GM12878 (cell line): ENCODE measurements at regions not wholly inside any gene's neighbourhood (a gene's known extent, or its start where the extent isn't known, plus 50 kb on each side); places are given as distances from the start of the nearest gene placed in this dataset.

Source experiments
- ATAC-seq: fragments of 200-7000 bp; cut with Tn5 transposase; 3 replicates; pipeline ENCODE4 v1.9.1; 2020; ENCODE audit warnings: mild to moderate bottlenecking, moderate library complexity
- BruUV-seq: library from RNA; stranded (reverse); fragments of 400-500 nt; replicated peaks from 2 replicates; lab custom pipeline; 2021; lab: Mats Ljungman, UMichigan
- CTCF ChIA-PET: fragments of 300-600 bp; sonication (Branson Sonifier 250); formaldehyde crosslinking; extraction: SDS; loops from one replicate; lab custom pipeline; 2021; ENCODE audit warnings: inconsistent platforms; lab: Yijun Ruan, JAX
- POLR2A ChIA-PET: fragments of 350-600 bp; formaldehyde crosslinking; extraction: SDS; loops from one replicate; lab custom pipeline; 2021; ENCODE audit warnings: inconsistent platforms; lab: Charles Lee
- RAD21 ChIA-PET: fragments of 300-600 bp; sonication (Branson Sonifier 250); formaldehyde crosslinking; loops from one replicate; lab custom pipeline; 2023; ENCODE audit warnings: antibody characterized with exemption; ENCODE audit not compliant: unreplicated experiment; lab: Charles Lee
- SMC1A ChIA-PET: fragments of 300-600 bp; sonication (Branson Sonifier 250); formaldehyde crosslinking; loops from one replicate; lab custom pipeline; 2023; ENCODE audit not compliant: unreplicated experiment, uncharacterized antibody; lab: Charles Lee
- DNase-seq: peaks from one replicate; pipeline ENCODE4 v3.0.0-alpha.2; 2011; ENCODE audit warnings: low read depth, low spot score
- FAIRE-seq: peaks from 3 replicates; lab custom pipeline; 2011; peaks lifted over from hg19 to GRCh38; lab: Jason Lieb, UNC
- H2AFZ ChIP-seq: 2 replicates; pipeline ENCODE4 v1.6.0; 2011; ENCODE audit warnings: low read depth, low read length, control low read depth; ENCODE audit not compliant: control insufficient read depth
- H3K27ac ChIP-seq: 2 replicates; pipeline ENCODE4 v1.5.1; 2011; ENCODE audit warnings: control low read depth; ENCODE audit not compliant: control insufficient read depth, insufficient read depth
- H3K27me3 ChIP-seq, 2 experiments: replicated peaks in 1 of 2; 2 replicates each; pipeline versions ENCODE4 v1.6.0 to v1.6.1; 2011; ENCODE audit warnings: low read length in 1 of 2; ENCODE audit not compliant: control insufficient read depth in 2 of 2, insufficient read depth in 2 of 2
- H3K36me3 ChIP-seq, 2 experiments: 2 replicates each; pipeline ENCODE4 v1.5.1; 2011; ENCODE audit warnings: low read length in 1 of 2; ENCODE audit not compliant: control insufficient read depth in 2 of 2, insufficient read depth in 2 of 2
- H3K4me1 ChIP-seq: 2 replicates; pipeline ENCODE4 v1.6.1; 2011; ENCODE audit warnings: mild to moderate bottlenecking, low read length, moderate library complexity, mixed read lengths; ENCODE audit not compliant: control insufficient read depth, insufficient read depth
- H3K4me2 ChIP-seq: 2 replicates; pipeline ENCODE4 v1.6.0; 2011; ENCODE audit warnings: control low read depth; ENCODE audit not compliant: control insufficient read depth, insufficient read depth
- H3K4me3 ChIP-seq: fragments of 200-600 bp; sonication (generic); 2 replicates; pipeline ENCODE4 v1.5.1; 2016
- H3K79me2 ChIP-seq: 2 replicates; pipeline ENCODE4 v1.6.0; 2011; ENCODE audit warnings: low read length; ENCODE audit not compliant: control insufficient read depth, insufficient read depth
- H3K9ac ChIP-seq: 2 replicates; pipeline ENCODE4 v1.8.0; 2011; ENCODE audit warnings: low read length, control low read depth, mixed read lengths; ENCODE audit not compliant: control insufficient read depth, insufficient read depth
- H3K9me3 ChIP-seq: replicated peaks from 3 replicates; pipeline ENCODE4 v1.5.1; 2011; ENCODE audit warnings: mild to moderate bottlenecking, low read length; ENCODE audit not compliant: control insufficient read depth, insufficient read depth
- H4K20me1 ChIP-seq: 2 replicates; pipeline ENCODE4 v1.6.0; 2011; ENCODE audit not compliant: control insufficient read depth, insufficient read depth
- ETV6 ChIP-seq, 2 experiments: fragments of 450-650 bp in 1 of 2; IDR thresholded peaks in 1 of 2; conservative IDR thresholded peaks in 1 of 2; 2 replicates each; pipeline ENCODE4 v1.6.1; 2014; ENCODE audit warnings: antibody characterized with exemption in 1 of 2, borderline replicate concordance in 1 of 2, low read depth in 1 of 2, mild to moderate bottlenecking in 1 of 2, moderate library complexity in 1 of 2
- FOXM1 ChIP-seq: IDR thresholded peaks from 2 replicates; pipeline ENCODE4 v1.6.1; 2012; ENCODE audit warnings: low read depth, mild to moderate bottlenecking, inconsistent platforms, low read length, moderate library complexity
- HDAC2 ChIP-seq: fragments of 200-600 bp; sonication (generic); IDR thresholded peaks from 2 replicates; pipeline ENCODE4 v1.6.1; 2017
- IKZF1 ChIP-seq: fragments of 450-650 bp; conservative IDR thresholded peaks from 2 replicates; pipeline ENCODE4 v1.6.1; 2017; ENCODE audit warnings: antibody characterized with exemption, mild to moderate bottlenecking
- KDM1A ChIP-seq: fragments of 200-600 bp; sonication (generic); IDR thresholded peaks from 2 replicates; pipeline ENCODE4 v1.6.1; 2016; ENCODE audit warnings: borderline replicate concordance
- MTA3 ChIP-seq: IDR thresholded peaks from 2 replicates; pipeline ENCODE4 v1.6.1; 2012; ENCODE audit warnings: low read length, inconsistent platforms, borderline replicate concordance
- MYB ChIP-seq: fragments of 150-350 bp; IDR thresholded peaks from 2 replicates; pipeline ENCODE4 v1.6.1; 2014; ENCODE audit warnings: mild to moderate bottlenecking, low read depth, low read length, borderline replicate concordance
- MYC ChIP-seq: IDR thresholded peaks from 2 replicates; pipeline ENCODE4 v1.6.1; 2011; ENCODE audit warnings: mild to moderate bottlenecking, low read length, moderate library complexity, inconsistent platforms; ENCODE audit not compliant: insufficient read depth, insufficient replicate concordance, insufficient read length, severe bottlenecking
- PAX8 ChIP-seq: fragments of 450-650 bp; IDR thresholded peaks from 2 replicates; pipeline ENCODE4 v1.6.1; 2017; ENCODE audit warnings: mild to moderate bottlenecking, moderate library complexity
- RB1 ChIP-seq: fragments of 450-650 bp; formaldehyde crosslinking; IDR thresholded peaks from 2 replicates; pipeline ENCODE4 v1.6.1; 2017; ENCODE audit warnings: mild to moderate bottlenecking, borderline replicate concordance
- SMAD5 ChIP-seq: IDR thresholded peaks from 2 replicates; pipeline ENCODE4 v1.6.1; 2016; ENCODE audit warnings: antibody characterized with exemption, low read depth
- SMARCA5 ChIP-seq: fragments of 450-650 bp; IDR thresholded peaks from 2 replicates; pipeline ENCODE4 v1.6.1; 2017; ENCODE audit warnings: mild to moderate bottlenecking
- SMC3 ChIP-seq: IDR thresholded peaks from 2 replicates; pipeline ENCODE4 v1.6.1; 2011; ENCODE audit warnings: low read length, improper control_type of control experiment, borderline replicate concordance
- ZNF24 ChIP-seq: fragments of 450-650 bp; IDR thresholded peaks from 2 replicates; pipeline ENCODE4 v1.6.1; 2017; ENCODE audit warnings: antibody characterized with exemption, mild to moderate bottlenecking
- ZZZ3 ChIP-seq: IDR thresholded peaks from 2 replicates; pipeline ENCODE4 v1.6.1; 2011; ENCODE audit warnings: low read depth; ENCODE audit not compliant: control insufficient read depth, insufficient read length
- WGBS: methylation state at CpG from one replicate; pipeline ENCODE4 v1.1.6; 2016; ENCODE audit warnings: low lambda C conversion rate; ENCODE audit not compliant: insufficient replicate concordance, insufficient coverage; ENCODE audit errors: missing lambda C conversion rate; 5-methylcytosine and 5-hydroxymethylcytosine counted together
- in situ Hi-C: fragments of 300-500 bp; cut with MboI; formaldehyde crosslinking; loops from 9 replicates; pipeline ENCODE4 v1.14.3; 2018; ENCODE audit warnings: mixed read lengths
- intact Hi-C: fragments of 100-400 bp; cut with micrococcal nuclease; formaldehyde crosslinking; loops from one replicate; pipeline ENCODE4 v1.14.2; 2022; ENCODE audit not compliant: unreplicated experiment
- TF ChIP-seq, protein P1 (sequence below): IDR thresholded peaks from 2 replicates; pipeline ENCODE4 v1.6.1; 2011; ENCODE audit warnings: low read depth, low read length, improper control_type of control experiment, borderline replicate concordance
- TF ChIP-seq, protein P2 (sequence below), 3 experiments: IDR thresholded peaks in 2 of 3; conservative IDR thresholded peaks in 1 of 3; 2 replicates each; pipeline ENCODE4 v1.5.1; 2011; ENCODE audit warnings: low read depth in 3 of 3, low read length in 3 of 3, mild to moderate bottlenecking in 3 of 3, control low read depth in 2 of 3, moderate library complexity in 2 of 3, inconsistent platforms in 1 of 3, mixed read lengths in 1 of 3; ENCODE audit not compliant: control insufficient read depth in 2 of 3, insufficient read depth in 1 of 3; ENCODE audit errors: extremely low read depth in 1 of 3

DNA sequence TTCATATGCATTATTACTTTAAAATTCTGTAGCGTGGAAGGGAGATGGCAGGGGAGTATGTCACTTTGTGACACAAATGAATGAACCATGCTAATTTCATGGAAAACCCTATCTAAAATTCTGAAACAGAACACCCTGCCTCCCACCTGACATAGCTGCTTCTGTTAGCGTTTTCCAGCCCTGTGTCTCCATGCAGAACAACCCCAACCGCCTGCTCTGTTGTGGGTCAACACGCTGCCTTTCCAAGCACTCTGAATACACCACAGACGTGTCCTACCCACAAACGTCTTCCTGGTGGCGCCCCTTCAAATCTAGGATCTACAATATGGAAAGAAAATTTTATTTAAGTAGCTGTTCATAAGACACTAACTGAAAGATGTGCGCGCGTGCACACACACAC is 238.6 kb downstream of the TRIML1 start:
- BruUV-seq = no TSS peak
- TF ChIP-seq SMARCA5 (no peak), SMAD5 (no peak), FOXM1 (no peak), MTA3 (no peak), KDM1A (no peak), IKZF1 (no peak), ZNF24 (no peak), HDAC2 (no peak), MYC (no peak), ETV6 (conservative IDR thresholded peaks at IDR 0.05 in 1 of 2, IDR thresholded peaks at IDR 0.05 in 1 of 2; ENCODE audit: borderline replicate concordance in 1 of 2, low read depth in 1 of 2) (no peak), SMC3 (no peak), MYB (no peak), RB1 (no peak), ZZZ3 (no peak), PAX8 (no peak)
- TF ChIP-seq, protein P1, sequence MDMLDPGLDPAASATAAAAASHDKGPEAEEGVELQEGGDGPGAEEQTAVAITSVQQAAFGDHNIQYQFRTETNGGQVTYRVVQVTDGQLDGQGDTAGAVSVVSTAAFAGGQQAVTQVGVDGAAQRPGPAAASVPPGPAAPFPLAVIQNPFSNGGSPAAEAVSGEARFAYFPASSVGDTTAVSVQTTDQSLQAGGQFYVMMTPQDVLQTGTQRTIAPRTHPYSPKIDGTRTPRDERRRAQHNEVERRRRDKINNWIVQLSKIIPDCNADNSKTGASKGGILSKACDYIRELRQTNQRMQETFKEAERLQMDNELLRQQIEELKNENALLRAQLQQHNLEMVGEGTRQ = no peak
- TF ChIP-seq, protein P2, sequence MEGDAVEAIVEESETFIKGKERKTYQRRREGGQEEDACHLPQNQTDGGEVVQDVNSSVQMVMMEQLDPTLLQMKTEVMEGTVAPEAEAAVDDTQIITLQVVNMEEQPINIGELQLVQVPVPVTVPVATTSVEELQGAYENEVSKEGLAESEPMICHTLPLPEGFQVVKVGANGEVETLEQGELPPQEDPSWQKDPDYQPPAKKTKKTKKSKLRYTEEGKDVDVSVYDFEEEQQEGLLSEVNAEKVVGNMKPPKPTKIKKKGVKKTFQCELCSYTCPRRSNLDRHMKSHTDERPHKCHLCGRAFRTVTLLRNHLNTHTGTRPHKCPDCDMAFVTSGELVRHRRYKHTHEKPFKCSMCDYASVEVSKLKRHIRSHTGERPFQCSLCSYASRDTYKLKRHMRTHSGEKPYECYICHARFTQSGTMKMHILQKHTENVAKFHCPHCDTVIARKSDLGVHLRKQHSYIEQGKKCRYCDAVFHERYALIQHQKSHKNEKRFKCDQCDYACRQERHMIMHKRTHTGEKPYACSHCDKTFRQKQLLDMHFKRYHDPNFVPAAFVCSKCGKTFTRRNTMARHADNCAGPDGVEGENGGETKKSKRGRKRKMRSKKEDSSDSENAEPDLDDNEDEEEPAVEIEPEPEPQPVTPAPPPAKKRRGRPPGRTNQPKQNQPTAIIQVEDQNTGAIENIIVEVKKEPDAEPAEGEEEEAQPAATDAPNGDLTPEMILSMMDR (IDR thresholded peaks at IDR 0.05 in 2 of 3, conservative IDR thresholded peaks at IDR 0.05 in 1 of 3; ENCODE audit: control insufficient read depth in 2 of 3, extremely low read depth in 1 of 3, insufficient read depth in 1 of 3, low read depth in 3 of 3, low read length in 3 of 3) = no peak
- ATAC-seq (no peak), FAIRE-seq (no peak), DNase-seq (no peak)
- 32% methylated on average over 10 of the region's 10 CpGs for WGBS
- ChIA-PET CTCF (no interaction called here), RAD21 (no interaction called here), POLR2A (no interaction called here), SMC1A (no interaction called here)
- no peaks in the 10 kb centered on the region for H3K79me2 ChIP-seq
- H3K4me1 ChIP-seq = no peaks in the 10 kb centered on the region
- H4K20me1 ChIP-seq = no peaks in the 10 kb centered on the region
- intact Hi-C loops (no loop called here), in situ Hi-C loops (no loop called here)
- no peaks in the 10 kb centered on the region for H3K9me3 ChIP-seq
- H3K4me3 ChIP-seq = no peak overlapping the region
- H3K4me2 ChIP-seq = no peak overlapping the region
- no peak overlapping the region for H3K9ac ChIP-seq
- H3K27ac ChIP-seq = no peak overlapping the region
- H2AFZ ChIP-seq = no peak overlapping the region
- H3K36me3 ChIP-seq = no peaks in the 10 kb centered on the region
- H3K27me3 ChIP-seq = no peaks in the 10 kb centered on the region
